ENCODE measurements at regions not wholly inside any gene's neighbourhood (a gene's known extent, or its start where the extent isn't known, plus 50 kb on each side); places are given as distances from the start of the nearest gene placed in this dataset.

DNA sequence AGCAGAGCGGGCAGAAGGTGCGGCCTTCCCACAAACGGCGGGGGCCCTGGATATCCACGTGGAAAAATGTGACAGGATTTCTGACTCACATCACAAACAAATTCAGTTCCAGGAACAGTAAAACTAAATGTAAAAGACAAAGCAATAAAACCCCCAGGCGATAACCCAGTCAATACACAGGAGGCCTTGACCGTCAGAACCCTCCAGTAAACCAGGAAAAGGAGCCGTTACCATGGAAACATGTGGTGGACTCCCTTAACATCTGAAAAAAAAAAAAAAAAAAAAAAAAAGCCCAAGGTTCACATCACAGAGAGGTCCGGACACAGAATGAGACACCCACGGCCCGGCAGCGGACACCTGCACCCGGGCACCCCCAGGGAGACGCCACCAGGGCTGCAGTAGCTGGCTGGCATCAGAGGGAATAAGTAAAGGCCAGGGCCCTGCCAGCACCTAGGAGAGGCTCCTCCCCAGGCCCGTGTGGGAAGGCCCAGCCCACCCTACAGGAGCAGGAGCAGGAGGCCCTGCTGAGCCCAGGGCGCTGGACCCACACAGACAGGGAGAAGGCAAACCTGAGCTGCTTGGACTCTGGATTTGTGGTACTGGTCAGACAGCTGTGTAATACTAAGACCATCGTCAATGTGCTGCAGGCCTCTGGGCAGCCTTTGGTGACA, 83.7 kb downstream of the TMEM18 start (continued):
- TF ChIP-seq, protein P1, sequence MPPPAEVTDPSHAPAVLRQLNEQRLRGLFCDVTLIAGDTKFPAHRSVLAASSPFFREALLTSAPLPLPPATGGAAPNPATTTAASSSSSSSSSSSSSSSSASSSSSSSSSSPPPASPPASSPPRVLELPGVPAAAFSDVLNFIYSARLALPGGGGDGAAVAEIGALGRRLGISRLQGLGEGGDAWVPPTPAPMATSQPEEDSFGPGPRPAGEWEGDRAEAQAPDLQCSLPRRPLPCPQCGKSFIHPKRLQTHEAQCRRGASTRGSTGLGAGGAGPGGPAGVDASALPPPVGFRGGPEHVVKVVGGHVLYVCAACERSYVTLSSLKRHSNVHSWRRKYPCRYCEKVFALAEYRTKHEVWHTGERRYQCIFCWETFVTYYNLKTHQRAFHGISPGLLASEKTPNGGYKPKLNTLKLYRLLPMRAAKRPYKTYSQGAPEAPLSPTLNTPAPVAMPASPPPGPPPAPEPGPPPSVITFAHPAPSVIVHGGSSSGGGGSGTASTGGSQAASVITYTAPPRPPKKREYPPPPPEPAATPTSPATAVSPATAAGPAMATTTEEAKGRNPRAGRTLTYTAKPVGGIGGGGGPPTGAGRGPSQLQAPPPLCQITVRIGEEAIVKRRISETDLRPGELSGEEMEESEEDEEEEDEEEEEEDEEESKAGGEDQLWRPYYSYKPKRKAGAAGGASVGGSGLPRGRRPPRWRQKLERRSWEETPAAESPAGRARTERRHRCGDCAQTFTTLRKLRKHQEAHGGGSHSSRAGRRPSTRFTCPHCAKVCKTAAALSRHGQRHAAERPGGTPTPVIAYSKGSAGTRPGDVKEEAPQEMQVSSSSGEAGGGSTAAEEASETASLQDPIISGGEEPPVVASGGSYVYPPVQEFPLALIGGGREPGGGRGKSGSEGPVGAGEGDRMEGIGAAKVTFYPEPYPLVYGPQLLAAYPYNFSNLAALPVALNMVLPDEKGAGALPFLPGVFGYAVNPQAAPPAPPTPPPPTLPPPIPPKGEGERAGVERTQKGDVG (CRISPR knock-in tag; IDR thresholded peaks at IDR 0.05): no peak
- TF ChIP-seq POLR2A (IDR thresholded peaks at IDR 0.05; ENCODE audit: low read depth, low read length) (no peak), IRF4 (IDR thresholded peaks at IDR 0.05; ENCODE audit: low read depth, low read length) (no peak), GATAD2B (conservative IDR thresholded peaks at IDR 0.05; ENCODE audit: low read depth) (no peak)

DNA sequence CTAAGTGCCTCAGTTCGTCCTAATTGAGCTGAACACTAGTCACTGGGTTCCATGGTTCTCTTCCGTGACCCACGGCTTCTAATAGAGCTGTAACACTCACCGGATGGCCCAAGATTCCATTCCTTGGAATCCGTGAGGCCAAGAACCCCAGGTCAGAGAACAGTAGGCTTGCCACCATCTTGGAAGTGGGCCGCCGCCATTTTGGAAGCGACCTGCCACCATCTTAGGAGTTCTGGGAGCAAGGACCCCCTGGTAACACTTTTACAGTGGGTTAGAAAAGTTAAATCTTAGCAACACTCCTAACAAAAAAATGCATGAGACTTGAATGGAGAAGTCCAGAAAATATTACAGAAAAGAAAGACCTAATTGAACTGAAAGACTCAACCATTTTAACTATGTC, 84.5 kb downstream of the TMEM18 start:
- no peak overlapping the region for H3K9ac ChIP-seq (ENCODE audit: control insufficient read depth, insufficient read depth, low read length)
- CTCF ChIA-PET: no interaction called here
- SMC1A ChIA-PET (ENCODE audit: uncharacterized antibody, unreplicated experiment): no interaction called here
- no peak overlapping the region for H3K4me2 ChIP-seq (ENCODE audit: control insufficient read depth, insufficient read depth)
- in situ Hi-C loops (cut with MboI) (no loop called here), intact Hi-C loops (cut with micrococcal nuclease; ENCODE audit: unreplicated experiment) (no loop called here)
- WGBS (ENCODE audit: insufficient coverage, insufficient replicate concordance, low lambda C conversion rate, missing lambda C conversion rate): 52% methylated on average over 8 of the region's 8 CpGs
- H2AFZ ChIP-seq (ENCODE audit: control insufficient read depth, low read depth, low read length): no peak overlapping the region
- peaks cover 0 to 1% of the 10 kb centered on the region in 2 experiments; a peak in 1 of 4 replicates for H3K27me3 ChIP-seq (replicated peaks in 1 of 2; ENCODE audit: control insufficient read depth in 2 of 2, insufficient read depth in 2 of 2, low read length in 1 of 2)
- no peak overlapping the region for H3K4me3 ChIP-seq
- DNase-seq (ENCODE audit: low read depth, low spot score): no peak
- H3K27ac ChIP-seq (ENCODE audit: control insufficient read depth, insufficient read depth): no peak overlapping the region
- TF ChIP-seq RUNX3 (IDR thresholded peaks at IDR 0.05; ENCODE audit: low read length): no peak
- TF ChIP-seq SREBF2 (IDR thresholded peaks at IDR 0.05; ENCODE audit: low read length): no peak
- TF ChIP-seq MEF2A (IDR thresholded peaks at IDR 0.05; ENCODE audit: insufficient read depth, low read depth, low read length): no peak
- no peak for TF ChIP-seq YY1 (IDR thresholded peaks at IDR 0.05; ENCODE audit: low read depth, low read length)
- TF ChIP-seq JUND (IDR thresholded peaks at IDR 0.05; ENCODE audit: low read depth, low read length): no peak
- TF ChIP-seq NR2C2 (IDR thresholded peaks at IDR 0.05; ENCODE audit: borderline replicate concordance, control insufficient read depth, insufficient read length, low read depth): no peak
- TF ChIP-seq CBFB (IDR thresholded peaks at IDR 0.05; ENCODE audit: low read depth): no peak
- TF ChIP-seq LARP7 (IDR thresholded peaks at IDR 0.05): no peak
- FAIRE-seq: no peak
- H4K20me1 ChIP-seq (ENCODE audit: control insufficient read depth, insufficient read depth): no peaks in the 10 kb centered on the region
- H3K79me2 ChIP-seq (ENCODE audit: control insufficient read depth, insufficient read depth, low read length): no peaks in the 10 kb centered on the region
- no peaks in the 10 kb centered on the region for H3K36me3 ChIP-seq (ENCODE audit: control insufficient read depth in 2 of 2, insufficient read depth in 2 of 2, low read length in 1 of 2)
- BruUV-seq (replicated peaks): no TSS peak
- H3K4me1 ChIP-seq (ENCODE audit: control insufficient read depth, insufficient read depth, low read length): no peaks in the 10 kb centered on the region
- no peak for ATAC-seq
- no peaks in the 10 kb centered on the region for H3K9me3 ChIP-seq (replicated peaks; ENCODE audit: control insufficient read depth, insufficient read depth, low read length)
- POLR2A ChIA-PET: no interaction called here
- RAD21 ChIA-PET (ENCODE audit: unreplicated experiment): no interaction called here

Measured in GM12878 (cell line).